Epidermal melanocyte (primary cell): ENCODE measurements at regions not wholly inside any gene's neighbourhood (a gene's known extent, or its start where the extent isn't known, plus 50 kb on each side); places are given as distances from the start of the nearest gene placed in this dataset.

Source experiments
- DNase-seq: peaks from one replicate; pipeline ENCODE4 v3.0.0; 2011; ENCODE audit warnings: low spot score; ENCODE audit not compliant: insufficient read length

DNA sequence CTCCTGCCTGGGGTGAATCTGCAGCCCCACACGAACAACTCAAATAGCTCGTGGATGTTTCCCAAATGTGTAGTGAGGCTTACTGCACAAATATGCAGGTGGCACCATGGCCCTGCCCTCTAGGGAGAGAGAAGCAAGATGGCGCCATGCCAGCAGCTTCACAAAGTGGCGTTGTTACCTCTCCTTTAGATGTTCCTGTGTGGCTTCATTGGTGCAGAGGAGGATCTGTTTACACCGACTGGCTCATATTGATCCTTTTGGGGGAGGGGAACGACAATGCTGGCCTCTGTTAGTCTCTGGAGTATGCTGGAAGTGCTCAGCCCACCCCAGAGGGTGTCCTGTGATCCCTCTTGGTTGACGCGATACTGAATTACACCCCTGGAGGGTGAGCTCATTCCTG is 99.5 kb upstream of the GATA6 start:
- DNase-seq = no peak

DNA sequence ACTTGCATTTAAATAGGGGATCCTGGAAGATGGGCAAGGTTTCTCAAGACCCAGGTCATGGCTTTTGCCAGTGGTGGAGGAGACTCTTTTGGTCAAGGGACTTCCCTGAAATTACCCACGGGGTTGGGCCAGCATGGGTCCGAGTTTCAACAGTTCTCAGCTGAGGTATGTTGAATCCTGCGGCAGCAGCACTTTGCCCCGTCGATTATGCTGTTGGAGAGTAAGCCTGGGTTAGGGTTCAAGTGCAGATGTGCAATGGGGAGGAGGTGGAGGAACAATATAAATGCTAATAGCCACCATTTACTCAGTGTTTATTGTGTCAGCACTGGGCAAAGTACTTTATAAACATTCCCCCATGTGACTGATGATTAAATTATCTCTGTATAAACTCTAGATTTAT is 96.0 kb upstream of the GATA6 start:
- DNase-seq = no peak

DNA sequence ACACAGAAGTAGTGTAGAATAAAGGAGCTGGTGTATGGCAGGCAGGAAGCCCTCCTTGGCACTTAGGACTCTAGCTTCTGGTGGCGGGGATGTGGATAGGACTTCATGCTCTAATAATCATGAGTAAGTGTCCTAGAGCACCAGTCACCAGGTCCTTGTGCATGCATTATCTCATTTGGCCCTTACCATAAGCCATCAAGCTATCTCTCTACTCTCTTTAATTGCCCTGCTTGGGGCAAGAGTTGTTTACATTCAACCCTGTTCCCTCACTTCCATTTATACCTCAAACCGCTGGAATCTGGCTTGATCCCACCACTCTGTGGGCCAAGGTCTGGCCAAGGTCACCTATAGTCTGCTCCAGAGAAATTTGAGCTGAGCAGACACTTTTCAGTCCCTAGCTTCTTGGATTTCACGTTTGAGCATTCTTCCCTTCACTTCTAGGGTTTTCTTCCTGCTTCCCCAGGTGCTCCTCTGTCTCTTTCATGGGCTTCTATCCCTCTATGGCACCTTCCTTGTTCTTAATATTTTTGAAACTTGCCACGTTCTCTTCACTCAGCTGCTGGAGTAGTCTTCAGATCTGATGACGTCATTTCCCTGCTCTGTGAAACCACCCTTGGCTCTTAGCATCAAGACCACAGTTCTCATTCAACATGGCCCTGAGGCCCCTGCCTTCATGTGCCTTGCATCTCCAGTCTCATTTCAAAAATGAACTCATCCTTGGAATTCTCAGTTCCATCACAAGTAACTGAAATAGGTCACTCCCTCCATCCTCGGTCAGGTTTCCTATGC is 94.9 kb upstream of the GATA6 start:
- DNase-seq = no peak

DNA sequence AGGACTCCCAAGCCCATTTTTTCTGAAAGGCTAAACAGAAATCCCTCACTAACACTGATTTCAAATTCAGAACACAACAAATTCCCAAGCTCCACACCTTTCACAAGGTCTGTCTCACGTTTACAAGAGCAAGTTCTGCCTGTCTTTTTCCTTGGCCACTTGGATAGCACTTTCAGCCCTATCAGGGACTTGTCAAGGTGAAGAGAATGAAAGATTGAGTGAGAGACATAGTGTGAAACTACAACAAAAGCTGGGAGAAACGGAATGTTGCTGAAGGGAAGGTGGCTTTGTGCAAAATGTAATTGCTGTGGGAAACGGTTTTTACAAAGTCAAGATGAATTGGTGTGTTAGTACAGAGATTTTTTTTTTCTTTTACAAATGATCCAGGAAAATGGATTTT is 89.4 kb upstream of the GATA6 start:
- no peak for DNase-seq

DNA sequence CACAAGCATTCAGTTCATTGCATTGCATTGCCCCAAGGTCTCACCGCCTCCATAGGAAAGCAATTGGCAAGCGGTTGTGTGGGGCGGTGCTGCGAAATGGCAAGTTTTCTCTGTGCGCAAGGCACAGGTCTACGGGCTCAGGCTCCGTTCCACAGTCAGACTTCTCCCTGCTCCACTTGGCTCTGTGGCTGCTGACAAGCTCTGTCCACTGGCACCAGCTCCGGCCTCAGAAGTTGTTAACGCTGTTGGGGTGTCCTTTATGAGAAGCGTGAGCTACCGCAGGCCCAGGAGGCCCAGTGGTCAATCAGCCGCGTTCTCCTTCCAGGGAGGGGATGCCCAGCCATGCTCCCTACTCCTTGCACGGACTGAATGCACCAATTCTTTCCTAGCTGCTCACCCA is 87.0 kb upstream of the GATA6 start:
- no peak for DNase-seq

DNA sequence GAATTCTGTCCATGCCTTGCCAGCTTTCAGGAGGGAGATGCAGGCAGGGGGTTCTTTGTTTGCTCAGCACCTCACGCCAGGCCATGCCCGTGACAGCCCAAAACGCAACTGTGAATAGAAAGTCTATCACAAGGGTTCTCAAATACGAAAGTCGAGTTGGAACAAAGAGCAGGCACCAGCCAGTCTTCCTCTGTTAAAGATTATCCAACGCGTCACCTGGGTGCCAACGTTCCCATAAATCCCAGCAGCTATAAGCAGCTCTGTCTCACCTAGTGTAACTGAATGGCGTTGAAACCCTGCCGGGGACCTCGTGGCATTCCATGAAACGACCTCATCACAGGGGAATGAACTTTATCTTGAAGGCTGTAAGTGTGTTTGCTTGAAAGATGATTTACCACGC is 84.8 kb upstream of the GATA6 start:
- no peak for DNase-seq

DNA sequence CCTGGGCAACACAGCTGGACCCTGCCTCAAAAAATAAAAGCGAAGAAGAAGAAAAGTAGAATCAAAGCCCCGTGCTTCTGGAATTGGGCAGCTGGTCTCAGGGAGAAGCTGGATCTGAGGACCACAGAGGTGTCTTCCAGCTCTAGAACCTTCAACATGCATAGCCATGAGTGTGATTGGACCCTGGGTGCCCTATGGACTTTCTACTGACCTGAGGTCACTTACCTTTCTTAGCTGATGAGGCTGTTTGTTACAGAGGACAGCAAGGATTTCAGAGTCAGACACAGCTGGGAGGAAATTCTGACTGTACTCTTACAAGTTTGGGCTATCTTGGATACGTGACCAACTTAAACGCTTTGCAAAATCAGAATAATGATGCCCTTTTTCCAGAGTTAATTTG is 82.4 kb upstream of the GATA6 start:
- no peak for DNase-seq

DNA sequence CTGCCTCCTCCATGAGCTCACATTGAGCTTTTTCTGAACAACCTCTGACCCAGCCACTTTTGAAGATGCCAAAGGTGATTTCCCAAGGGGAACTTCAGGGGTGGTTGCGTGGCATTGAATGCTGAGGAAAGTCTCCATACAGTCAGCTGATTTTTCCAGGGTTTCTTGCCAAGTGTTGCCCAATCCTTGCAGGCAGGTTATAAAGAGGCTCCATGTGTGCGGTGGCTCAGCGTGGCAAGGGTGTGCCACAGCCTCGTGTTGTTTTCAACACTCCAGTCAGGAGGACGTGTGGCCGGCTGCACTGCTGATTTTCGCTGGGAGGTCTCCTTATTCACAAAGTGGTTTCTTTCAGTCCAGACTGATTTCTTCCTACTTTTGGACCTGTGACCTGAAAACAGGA is 81.4 kb upstream of the GATA6 start:
- DNase-seq = no peak

DNA sequence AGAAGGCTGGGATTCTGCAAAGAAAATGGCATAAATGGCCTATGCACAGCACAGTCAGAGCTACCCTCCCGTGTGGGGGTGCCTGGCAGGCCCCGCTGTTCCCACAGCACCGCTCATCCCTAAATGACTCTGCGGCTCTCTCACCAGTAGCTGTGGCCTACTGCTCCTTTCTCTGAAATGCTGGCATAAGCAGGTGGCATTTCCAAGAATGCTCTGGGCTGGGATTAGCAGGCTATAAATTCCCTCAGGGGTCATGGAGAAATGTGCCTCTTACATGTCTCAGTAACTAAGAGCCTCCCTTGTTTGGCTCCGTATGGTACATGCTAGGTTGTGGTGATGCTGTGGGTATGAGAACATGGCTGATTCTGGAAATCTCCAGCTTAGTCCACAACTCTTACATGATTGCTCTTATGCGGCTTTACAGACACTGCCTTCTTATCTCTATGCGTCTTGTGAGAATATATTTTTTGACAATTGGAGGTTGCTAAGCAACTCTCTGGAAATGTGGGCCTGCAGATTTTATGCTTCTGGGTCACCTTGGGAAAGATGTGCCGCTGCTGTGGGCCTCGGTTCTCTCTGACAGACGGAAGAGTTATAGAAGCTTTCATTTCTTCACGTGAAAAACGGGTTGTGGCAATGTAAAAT is 80.3 kb upstream of the GATA6 start:
- DNase-seq = no peak

DNA sequence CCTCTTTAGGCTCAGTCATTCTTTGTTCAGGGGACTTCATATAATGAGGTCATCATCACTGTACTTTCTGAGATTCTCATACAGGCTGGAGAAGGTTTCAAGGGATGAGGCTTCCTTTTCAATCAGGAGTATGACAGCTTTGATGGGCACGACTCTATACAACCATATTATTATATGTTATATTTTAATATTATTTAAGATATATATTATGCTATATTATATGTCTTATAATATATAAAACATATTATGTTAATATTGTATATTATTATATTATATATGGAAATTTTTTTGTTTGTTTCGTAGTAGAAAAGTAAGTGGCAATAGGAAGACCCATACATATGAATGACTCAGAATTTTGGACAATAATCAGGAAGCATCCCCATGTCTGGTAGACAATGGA is 78.0 kb upstream of the GATA6 start:
- no peak for DNase-seq

DNA sequence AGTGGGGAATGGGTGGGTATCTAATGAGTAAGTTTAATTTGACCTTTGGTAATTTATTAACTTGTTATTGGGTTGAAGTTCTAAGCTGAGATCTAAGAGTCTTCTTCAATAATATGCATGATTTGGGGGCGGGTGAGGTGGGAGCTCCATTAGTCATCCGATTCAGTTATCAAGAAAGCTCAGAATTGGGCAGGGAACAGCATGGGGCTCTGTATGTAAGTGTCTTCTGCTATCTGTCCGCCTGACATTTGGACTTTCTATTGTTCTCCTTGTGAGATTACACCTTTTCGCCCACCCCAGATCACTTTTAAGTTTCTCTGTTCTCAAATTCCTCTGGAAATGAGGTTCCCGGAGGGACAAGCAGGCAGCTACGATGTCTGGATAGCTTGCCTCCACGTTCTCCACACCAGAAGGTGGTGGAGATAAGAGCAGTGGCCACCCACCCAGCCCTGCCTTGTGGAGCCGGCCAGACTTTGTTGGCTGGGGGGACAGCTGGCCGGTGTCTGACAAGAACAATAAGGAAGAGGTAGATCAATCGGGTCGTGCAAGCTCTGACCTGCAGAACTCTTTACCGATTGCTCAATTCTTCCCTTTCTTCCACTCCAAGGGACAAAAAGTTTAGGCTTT is 75.5 kb upstream of the GATA6 start:
- DNase-seq = no peak

DNA sequence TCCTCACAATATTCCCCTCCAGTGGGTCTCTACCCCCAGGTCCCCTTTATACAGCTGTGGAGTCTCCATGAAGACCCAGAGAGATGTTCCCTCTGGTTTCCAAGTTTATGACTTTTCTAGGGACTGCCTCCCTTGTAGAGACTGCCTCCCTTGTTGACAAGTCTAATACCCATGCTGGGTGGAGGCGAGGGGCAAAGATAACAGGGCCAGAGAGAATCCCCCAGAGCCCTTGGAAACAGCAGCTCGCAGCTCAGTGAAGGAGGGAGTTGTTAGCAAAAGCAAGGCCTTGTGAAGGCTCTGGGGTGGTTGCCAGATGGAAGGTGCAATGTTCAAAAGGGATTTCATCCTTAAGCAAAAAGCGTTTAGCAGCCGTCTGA is 75.0 kb upstream of the GATA6 start:
- no peak for DNase-seq

DNA sequence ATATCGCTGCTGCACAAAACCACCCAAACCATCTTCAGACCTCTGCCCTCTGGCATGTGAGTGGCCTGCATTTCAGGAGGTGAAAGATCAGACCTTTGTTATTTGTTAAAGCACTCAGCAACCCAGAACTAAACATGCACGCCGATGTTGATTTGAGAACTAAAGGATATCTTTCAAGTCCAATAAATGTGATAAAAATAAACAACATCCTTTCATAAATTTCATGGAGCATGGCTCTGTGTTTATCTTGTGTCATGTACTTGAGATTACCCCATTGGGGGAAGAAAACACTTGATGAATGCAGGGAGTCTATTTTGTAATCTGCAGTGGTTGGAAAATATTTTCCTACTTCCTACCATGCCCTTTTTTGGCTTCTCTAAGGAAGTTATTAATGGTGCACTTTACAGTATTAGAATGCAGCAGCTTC is 70.8 kb upstream of the GATA6 start:
- no peak for DNase-seq

DNA sequence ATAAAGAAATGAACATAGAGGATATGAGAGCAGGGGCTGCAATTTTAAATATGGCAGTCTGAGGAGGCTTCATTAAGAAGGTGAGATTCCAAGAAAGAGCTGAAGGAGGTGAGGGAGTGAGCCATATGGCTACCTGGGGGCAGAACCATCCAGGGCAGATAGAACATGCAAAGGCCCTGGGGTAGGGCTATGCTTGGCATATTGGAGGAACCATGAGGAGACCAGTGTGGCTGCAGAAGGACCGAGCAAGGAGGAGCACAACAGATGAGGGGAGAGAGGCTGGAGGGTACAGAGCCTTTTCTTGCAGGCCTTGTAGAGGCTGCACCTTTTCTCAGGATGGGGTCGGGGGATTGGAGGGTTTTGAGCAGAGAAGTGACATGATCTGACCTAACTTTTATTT is 69.5 kb upstream of the GATA6 start:
- DNase-seq = no peak

DNA sequence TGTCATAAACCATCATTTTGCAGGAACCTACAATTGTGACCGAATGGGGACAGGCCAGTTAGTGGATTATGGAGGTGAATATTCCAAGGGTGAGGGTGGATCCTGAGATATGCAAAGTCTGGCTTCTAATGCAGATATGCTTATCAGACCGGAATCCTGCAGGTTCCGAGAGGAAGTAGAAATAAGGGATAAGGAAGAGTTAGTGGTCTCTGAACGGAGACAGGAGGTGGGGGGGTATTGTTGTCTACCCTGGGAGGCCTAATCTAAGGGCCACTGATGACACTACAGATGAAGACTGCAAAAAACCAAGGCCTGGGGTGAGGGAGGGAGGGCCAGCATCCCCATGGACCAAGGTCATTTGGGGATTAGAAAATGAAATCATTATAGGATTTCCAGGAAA is 67.7 kb upstream of the GATA6 start:
- no peak for DNase-seq

DNA sequence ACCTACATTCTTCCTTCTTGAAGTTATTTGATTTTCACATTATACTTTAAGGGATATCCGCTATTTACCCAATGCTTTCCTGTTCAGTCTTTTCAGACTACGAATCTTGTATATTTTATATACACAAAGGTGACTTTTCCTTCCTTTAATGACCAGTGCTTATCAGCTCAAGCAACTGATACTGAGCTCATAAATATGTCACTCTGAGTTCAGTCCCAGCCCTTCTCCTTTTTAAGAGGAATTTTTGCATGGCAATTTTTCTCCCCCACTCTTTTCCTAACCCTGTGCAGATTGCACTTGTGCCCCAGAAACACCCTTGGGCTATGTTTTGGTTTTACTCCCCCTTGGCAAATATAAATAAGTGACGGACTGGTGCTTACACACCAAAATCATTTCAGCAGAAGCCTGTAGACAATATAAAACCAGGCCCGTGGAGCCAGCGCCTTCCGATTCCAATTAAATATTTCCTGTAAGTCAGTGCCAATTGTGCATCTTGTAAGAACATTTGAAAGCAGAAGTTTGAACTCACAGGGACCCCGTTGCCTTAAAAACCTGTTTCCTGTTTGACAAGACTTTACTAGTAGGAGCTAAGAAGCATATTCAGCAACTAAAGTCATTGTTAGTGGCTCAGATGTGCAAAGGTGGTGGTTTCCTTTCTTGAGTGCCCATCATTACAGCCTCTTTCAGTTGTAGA is 66.3 kb upstream of the GATA6 start:
- no peak for DNase-seq

DNA sequence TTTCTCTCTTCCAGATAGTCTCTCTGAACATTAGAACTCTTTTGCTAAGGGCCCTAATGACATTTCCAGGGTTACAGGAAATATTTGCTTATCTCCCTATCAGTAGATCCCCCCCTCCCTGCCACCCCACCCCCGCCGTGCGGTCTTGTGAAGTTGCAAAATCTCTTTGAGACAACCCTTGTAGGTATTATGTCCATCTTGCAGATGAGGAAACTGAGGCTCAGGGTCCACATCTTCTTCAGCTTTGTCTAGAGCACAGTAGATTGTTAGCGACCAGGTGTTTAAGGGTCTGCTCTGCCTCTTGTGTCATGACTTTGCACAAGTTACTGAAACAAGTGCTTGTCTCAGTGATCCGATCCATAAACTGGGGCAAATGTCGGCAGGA is 65.8 kb upstream of the GATA6 start:
- no peak for DNase-seq

DNA sequence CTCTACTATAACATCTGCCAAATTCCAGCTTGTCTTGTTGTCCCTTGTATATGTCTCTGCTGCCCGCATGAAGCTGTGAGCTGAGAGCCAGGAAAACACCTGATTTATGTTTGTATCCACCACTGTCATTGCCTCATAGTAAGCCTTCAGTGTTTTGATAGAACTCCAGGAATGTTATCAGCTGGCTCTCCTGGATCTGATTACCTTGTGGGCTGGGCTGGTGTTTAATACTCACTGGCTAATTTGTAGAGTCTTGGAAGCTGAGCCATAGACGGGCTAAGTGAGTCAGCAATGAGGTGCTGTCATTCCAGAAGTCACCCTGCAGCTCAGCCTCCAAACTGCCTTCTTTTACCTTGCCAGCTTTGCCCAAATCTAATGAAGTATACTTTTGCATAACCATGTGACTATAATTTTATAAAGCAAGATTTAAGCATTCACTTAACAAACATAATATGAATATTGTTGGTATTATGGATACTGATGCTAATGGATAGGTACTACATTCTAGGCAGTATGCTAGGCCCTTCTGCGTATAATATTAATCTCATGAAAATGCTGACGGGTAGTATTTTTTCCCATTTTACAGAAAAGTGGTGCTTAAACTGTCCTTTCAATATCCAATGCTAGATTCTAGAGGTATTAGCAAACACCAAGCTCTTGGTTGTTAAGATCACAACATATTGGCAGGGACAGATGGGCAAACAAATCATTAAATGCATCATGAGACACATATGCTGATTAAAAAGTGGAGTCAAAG is 62.7 kb upstream of the GATA6 start:
- DNase-seq = no peak

DNA sequence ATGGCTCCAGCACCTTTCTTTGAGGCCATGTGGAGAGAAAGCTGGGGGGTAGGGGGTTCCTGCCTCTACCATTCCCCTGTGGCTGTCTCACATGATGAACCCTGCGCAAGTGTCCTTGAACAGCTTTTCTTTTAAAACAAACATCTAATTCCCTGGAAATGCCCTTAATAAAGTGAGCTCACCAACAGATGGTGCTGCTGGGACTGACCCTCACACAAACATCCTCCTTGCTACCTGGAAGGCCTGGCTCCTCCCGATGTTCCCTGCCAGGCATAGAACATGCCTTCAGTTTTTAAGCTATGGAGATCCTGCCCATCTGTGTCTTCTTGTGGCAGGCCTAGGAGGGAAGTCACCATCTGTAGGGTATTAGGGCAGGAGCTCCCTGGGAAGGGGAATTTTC is 60.7 kb upstream of the GATA6 start:
- no peak for DNase-seq

DNA sequence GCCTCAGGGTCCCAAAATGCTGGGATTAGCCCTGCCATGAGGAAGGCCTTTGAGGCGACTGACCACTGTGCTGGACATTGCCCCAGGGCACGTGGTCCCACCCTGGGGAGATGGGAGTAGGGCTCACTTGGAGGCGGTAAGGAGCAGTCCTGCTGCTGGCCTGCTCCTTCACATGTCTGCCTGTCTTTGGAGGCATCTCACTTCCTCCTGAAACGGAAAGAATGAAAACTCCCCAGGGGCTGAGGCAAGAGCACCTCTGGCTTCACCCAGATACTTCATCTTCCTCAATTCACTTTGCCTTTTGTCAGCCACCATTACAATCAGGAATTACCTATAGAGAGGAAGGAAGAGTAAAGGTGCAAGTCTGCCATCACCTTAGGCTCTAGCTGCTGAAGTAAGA is 59.9 kb upstream of the GATA6 start:
- no peak for DNase-seq

DNA sequence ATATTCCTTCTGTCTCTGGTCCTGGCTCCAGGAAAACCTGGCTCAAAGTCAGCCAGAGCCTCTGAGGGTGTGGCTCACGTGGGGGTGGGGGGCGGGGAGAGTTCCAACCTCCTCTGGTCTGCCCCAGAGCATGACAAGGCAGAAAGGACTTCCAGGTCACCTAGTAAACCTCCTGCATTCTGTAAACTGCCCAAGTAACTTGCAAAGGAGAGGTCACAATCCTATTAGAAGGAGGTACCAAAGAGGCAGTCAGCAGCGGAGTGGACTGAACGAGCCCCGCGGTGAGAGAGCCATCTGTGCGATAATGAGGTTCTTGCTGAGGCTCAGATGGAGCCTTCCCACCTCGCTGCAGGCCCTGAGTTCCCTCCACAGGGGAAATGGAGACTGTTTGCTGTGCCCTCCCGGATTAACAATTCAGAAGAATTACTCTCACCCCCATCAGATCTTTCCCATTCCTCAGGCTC is 58.9 kb upstream of the GATA6 start:
- no peak for DNase-seq

DNA sequence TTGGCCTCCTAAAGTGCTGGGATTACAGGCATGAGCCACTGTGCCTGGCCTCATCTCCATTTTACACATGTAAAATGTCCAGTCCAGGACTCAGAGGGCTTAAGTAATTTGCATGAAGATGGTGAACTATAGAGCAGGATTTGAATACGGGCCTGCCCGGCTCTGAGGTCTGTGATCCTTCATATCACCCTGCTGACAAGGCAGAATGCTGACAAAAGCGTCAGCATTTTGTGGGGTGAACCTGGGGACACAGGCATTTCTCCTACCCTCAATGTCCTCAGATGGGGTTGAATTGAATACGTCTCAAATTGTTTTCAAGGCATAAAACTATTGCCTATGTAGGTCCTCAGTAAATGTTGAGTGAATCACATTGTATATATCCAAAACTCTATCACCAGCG is 57.2 kb upstream of the GATA6 start:
- no peak for DNase-seq
